HG03103 (cell line): ENCODE measurements at regions not wholly inside any gene's neighbourhood (a gene's known extent, or its start where the extent isn't known, plus 50 kb on each side); places are given as distances from the start of the nearest gene placed in this dataset.

ENCODE experiments used
- ATAC-seq: cut with Tn5 transposase; IDR thresholded peaks from one replicate; pipeline ENCODE4 v1.9.1; 2021; ENCODE audit warnings: low read depth; ENCODE audit not compliant: unreplicated experiment

DNA sequence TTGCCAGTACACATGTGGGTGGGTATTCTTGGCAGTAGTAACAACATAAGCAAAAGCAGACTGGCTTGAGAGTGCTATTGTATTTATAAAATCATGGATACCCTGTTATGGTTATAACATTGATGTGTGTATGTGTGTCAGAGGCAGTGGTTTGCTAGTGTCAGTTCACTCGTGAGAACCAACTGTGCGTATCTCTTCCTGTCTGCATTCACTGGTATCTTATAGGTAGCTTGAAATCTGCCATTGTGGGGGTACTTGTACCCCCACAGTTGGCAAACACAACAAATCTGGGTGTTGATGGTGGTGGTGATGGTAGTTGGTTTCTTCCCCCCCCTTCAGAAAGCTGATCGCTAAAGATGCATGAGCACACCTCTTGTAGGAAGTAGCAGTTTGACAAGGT is 355.8 kb upstream of the SATB1 start:
- no peak for ATAC-seq

DNA sequence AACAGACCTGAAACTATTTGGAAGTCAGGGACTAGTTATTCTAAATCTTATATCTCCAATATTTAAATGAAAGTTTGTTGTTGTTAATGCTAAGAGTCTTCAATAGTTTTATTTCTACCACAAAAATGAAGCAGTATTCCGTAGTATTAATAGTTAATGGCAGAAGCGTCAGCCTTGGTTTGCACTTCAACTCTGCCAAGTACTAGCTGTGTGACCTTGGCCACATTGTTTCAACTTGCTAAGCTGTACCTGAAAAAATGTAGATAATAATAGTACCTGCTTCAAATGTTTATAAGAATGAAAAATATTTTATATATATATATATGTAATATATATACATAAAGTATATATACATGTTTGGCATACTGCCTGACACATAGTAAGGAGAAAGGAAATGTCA is 354.6 kb upstream of the SATB1 start:
- no peak for ATAC-seq

GRCh38 chr3:18778598-18778997 is 353.5 kb upstream of the SATB1 start:
- ATAC-seq: no peak

GRCh38 chr3:18778094-18778493 is 353.0 kb upstream of the SATB1 start:
- no peak for ATAC-seq

DNA sequence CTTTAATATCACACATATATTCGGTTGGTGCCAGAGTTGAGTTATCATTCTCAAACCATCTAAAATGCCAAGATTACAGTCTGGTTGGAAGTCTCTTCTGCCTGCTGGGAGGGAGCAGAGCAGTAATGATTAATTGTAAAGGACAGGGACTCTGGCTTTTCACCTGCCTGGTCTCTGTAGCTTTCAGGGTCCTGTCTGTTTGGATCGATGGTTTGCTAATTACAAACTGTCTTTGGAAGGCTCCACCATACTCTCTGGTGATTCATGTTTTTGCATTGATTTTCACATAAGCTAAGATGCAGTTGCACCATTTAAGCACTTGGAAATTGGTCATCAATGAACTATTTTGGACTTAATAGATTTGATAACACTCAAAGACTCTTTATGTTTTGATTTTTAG is 350.4 kb upstream of the SATB1 start:
- ATAC-seq: no peak

GRCh38 chr3:18774319-18775088 is 349.4 kb upstream of the SATB1 start:
- no peak for ATAC-seq

DNA sequence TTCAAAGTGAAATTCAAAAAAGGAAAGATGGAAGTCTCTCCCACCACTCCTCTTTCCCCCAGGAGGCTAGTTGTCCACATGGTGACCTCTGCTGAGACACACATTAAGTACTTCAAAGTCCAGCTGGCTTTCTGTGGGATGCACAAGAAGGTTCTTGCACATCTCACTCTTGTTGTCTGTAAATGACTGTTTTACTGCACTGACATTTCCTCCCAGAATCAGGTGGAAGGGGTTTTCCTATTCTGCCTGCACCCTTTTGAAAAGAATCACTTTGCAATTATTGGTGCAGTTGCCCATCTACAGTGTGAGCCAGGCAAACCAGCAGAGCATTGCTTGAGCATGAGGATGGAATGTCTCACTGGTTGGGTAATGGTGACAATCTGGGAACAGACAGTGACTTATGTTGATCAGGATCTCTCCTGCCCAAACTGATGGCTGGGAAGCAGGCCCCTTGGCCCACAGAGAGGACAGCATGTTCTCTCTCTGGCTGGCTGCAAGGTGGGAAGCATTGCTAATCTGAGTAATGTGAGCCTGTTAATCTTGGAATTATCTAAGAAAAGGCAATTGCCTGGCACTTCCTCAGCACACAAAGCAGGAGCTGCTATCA is 347.7 kb upstream of the SATB1 start:
- ATAC-seq: no peak

DNA sequence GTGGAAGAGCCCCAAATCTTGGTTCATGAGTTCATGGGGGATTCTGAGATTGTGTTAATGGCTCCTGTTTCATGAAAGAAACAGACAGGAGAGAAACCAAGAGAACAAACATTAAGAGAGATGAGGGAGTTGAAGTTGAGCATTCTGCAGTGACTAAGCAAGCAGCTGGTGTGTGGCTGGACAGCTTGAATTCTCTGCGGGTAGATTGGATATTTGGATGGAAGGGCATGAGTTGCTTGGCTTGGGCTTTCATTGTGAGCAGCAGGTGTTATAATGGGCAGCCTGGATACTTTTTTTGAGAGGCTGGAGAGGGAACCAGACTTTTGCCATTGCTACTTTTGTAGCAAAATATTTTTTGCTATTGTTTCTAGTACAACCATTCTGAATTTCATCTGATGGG is 346.8 kb upstream of the SATB1 start:
- ATAC-seq: no peak

GRCh38 chr3:18770800-18771199 is 345.7 kb upstream of the SATB1 start:
- no peak for ATAC-seq

DNA sequence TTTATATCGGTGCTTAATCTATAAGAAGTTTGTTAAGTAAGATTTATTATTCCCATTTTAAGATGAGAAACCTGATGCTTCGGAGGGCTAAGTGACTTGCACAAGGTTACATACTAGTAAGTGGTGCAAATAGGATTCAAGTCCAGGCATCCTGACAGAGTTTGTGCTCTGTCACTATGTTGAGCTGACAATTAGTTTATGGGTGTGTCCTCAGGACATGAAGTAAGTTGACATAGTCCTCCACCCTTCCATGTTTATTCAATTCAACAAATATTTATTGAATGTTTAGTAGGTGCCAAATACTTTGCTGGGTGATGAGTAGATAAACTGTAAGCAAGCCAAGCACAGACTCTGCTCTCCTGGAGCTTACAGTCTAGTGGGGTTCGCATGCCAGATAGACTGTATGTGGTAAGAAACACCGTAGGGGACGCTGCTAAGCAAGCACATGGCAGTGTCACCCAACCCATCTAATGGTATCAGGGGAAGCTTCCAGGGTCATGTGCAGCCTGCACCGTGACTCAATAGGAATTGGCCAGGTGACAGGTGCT is 342.7 kb upstream of the SATB1 start:
- ATAC-seq: no peak

- ATAC-seq: no peak
Observed at GRCh38 chr3:18766974-18767373, 341.8 kb upstream of the SATB1 start.

- ATAC-seq: no peak
Observed at GRCh38 chr3:18765662-18766061, 340.5 kb upstream of the SATB1 start.

GRCh38 chr3:18765161-18765560 is 340.0 kb upstream of the SATB1 start:
- no peak for ATAC-seq

DNA sequence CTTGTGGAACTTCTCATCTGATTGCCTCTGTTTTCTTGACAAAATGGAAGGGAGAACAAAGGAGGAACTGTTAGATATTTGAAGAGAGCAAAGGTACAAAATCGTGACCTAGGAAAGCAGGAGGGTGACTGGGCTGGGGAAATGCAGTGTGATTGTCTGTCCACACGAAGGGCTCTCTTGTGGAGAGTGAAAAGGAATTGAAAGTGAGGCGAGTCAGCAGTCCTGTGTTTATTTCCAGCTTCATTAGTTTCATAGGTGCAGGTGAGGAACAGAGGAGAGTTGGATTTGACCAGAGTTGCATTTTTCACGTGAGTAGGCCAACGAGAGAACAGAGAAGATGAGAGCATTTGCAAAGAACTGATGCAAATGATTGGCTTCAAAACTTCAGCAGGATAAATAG is 336.4 kb upstream of the SATB1 start:
- ATAC-seq: no peak

- peak; percentile 84 for ATAC-seq
Observed at GRCh38 chr3:18758047-18758704, 333.0 kb upstream of the SATB1 start.

DNA sequence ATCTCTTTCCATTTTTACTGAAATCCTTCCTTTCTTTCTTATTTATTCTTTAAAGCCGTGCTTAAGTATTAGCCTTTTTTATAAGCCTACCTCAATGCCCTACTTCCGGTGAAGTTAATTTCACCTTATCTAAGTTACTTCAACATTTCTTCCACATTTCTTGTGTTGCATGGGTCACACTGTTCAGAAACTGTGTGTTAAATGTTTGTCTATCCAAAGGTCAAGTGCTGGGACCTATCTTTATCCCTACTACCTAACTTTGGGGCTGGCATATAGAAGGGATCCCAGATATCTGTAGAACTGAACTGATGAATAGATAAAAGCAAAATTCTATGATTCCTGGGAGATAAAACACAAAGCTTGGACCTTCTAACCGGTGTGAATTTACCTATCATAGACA is 332.3 kb upstream of the SATB1 start:
- ATAC-seq: no peak

GRCh38 chr3:18752273-18752934 is 327.3 kb upstream of the SATB1 start:
- ATAC-seq: no peak

DNA sequence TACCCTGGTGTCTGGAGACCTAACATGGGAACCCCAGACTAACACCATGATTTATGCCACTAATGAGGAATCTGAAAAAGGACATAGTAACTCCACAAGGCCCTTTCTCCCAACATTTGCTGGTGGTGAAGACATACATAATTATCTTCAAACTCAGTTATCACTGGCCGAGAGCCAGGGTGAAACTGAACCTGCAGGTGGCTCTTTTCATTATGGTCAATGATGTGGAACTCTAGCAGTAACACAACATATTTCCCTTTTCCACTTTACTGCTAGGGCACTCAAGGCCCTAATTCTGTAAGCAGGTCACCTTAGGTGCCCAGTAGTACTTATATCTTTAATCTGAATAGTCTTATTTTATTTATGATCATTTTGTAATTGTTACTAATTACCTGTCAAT is 326.4 kb upstream of the SATB1 start:
- ATAC-seq: peak; percentile 48

DNA sequence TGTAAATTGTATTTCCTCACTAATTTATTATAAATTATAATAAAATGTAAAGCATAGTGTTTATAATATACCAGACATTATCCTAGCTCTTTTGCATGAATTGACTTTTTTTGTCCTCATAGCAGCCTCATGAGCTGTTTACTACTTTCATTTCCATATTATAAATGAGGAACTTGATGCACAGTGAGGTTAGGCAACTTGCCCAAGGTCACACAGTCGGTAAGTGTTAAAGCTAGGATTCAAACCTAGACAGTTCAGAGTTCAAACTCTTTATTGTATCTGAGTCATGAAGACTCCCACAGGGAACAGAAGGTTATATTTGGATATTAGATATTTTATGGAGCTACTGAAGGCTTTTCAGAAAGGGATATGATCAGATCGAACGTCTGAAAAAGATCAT is 322.2 kb upstream of the SATB1 start:
- ATAC-seq: peak; percentile 50

GRCh38 chr3:18745472-18745871 is 320.3 kb upstream of the SATB1 start:
- ATAC-seq: no peak

DNA sequence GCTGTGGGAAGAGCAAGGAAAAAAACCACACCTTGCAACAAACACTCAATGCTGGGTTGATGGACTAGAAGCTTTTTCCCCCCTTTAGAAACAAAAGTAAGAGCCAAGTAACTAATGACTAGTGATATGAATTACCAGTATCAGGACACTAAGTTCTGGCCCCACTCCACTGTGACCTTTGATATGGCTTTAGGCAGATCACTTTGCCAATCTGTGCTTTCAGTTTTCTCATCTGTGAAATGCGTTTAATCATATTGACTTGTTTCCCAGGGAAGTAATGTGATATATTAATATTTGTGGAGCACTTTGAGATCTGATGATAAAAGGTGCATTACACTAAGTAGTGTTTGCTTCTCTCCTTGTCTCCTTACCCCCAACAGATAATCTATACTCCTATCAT is 319.3 kb upstream of the SATB1 start:
- ATAC-seq: no peak
